ENCODE measurements at regions not wholly inside any gene's neighbourhood (a gene's known extent, or its start where the extent isn't known, plus 50 kb on each side); places are given as distances from the start of the nearest gene placed in this dataset.

DNA sequence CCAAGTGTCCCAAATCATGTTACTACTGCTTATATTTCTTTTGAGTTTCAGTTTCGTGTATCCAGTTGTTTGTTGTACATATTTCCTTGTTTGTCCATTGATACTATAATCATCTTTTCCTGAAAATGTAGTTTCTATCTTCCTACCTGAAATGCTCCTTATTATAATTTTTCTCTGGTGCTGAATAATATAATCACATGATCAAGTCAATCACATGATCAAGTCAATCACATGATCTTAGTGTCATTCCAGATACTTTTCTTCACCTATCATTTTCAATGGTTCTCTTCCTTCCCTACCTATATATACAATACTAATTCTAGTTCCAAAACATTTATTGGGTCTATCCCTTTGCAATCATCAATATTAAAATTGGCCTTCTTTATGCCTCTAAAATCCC, 2058.8 kb downstream of the PCDH7 start:
- intact Hi-C loops (cut with DNase I), result no loop called here
- no peak for DNase-seq

DNA sequence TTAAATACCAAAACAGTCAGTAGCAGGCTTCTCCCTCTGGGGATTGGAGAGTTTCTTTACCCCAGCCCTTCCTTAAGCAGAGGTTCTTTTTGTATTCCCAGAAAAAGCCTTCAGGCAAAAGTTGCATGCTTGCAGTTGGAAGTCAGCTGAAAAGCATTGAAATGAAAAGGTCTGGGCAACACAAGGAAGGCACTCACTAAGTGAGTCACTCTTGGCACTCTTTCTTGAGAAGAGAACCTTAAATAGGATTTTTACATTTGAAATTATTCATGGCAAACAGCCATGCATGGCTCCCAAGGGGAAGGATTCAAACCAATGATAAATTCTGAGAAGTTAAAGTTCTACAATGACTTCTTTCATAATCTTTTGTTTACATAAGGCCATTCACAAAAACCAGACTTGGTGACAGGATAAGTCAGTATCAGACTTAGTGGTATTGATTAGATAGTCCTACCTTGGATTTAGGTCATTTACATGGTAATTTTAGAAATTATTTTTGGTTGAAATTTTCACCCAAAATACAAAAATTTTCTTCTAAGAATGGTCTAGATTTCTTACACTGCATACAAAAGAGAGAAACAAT, 2068.9 kb downstream of the PCDH7 start:
- DNase-seq, result peak in 2 of 42 donors; percentile 11 to 13
- intact Hi-C loops (cut with DNase I), result no loop called here

DNA sequence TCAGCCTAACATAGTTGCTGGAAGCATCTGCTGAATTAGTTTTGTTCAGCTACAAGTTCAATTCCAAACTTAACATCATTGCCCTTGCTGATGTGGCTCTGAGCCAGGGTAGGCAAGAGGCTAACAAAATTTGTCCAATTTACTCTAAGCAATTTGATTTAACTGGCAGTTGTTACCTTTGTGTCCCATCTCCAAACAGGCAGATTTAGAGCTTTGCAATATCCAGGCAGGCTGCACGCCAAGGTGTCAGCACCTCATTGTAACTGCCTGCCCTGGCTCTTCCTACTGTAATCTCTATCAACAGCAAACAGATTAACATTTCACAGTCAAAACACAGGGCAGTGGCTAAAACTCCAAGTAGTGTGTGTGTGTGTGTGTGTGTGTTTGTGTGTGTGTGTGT, 2070.6 kb downstream of the PCDH7 start:
- no peak for DNase-seq
- intact Hi-C loops (cut with DNase I), result no loop called here

DNA sequence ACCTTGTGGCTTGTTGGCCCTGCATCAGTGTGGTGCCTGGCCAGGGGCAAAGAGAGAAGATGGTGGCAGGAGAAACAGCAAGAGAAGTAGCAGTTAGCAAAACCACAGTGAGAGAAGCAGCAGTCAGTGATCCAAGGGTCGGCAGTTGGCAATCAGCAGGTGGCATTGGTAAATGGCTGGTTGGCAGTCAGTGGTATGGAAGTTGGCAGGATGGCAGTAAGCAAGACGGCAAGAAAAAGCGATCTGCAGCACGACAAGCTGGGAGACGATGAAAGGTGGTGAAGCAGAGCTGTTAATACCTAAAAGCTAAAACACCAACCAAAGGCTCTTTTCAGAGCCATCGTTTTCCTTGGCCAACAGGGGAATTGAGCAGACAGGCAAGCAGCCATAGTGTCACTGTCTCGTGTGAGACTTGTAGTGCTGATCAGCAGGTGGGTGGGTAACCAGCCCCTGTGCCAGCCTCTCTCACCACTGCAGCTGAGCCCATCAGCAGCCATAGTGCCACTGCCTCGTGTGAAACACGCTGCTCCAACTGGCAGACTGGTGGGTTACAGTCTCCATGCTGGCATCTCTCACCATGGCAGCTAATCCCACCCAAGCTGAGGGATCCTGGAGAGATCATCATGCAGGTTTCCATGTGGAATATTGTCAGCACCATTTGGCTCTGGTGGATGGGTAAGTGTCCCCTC, 2078.4 kb downstream of the PCDH7 start:
- no peak for DNase-seq

GRCh38 chr4:32824336-32824735, 2104.2 kb downstream of the PCDH7 start:
- intact Hi-C loops (cut with DNase I), result no loop called here
- no peak for DNase-seq

More for the DNA sequence above, 2078.4 kb downstream of the PCDH7 start:
- intact Hi-C loops (cut with DNase I), result no loop called here

DNA sequence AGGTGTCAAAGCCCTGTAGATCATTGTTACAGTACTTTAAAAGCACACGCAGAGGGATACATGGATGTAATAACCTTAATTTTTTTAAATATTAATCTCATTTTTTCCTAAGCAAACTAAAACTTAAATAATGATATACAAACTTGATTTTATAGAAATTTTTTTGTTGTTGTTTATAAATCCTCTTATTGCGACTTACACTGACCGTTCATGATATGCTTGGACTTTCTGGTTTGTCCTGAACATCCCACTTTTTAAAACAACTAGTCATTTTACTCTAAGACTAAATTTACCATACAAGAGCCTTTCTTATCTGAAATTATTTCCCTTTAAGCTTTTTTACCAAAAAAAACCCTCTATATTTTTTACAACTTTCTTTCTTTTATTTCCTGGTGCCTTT, 2106.0 kb downstream of the PCDH7 start:
- intact Hi-C loops (cut with DNase I), result no loop called here
- no peak for DNase-seq

GRCh38 chr4:32830160-32830559, 2110.0 kb downstream of the PCDH7 start:
- no peak for DNase-seq
- intact Hi-C loops (cut with DNase I), result no loop called here

GRCh38 chr4:32831104-32831503, 2110.9 kb downstream of the PCDH7 start:
- intact Hi-C loops (cut with DNase I), result no loop called here
- DNase-seq, result no peak

DNA sequence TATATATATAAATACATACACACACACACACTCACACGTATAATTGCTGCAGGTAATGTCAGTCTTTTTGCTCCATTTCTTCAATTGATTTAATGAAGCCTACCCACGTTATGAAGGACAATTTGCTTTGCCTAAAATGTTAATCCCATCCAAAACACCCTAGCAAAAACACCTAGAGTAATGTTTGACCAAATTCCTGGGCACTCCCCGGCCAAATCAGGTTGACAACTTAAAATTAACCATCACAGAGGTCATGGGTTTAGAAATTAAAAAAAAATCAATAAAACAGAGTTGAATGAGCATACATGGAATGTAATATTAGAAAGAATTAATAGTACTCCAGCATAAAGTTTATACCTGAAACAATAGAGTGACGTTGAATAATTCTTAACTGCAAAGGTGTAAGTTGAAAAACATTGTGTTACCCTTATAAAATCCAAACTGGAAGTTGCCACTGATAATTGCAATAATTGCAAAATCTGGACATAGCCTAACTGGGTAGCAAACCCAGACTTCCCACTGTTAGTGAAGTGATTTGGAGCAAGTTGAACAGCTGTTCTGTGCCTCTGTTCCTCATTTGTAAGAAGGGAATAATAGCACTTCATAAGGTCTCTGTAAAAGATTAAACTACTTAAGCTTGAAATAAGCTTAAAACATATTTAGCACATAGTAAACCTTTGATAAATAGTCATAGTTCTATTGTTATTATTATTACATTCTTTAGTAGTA, 2120.5 kb downstream of the PCDH7 start:
- intact Hi-C loops (cut with DNase I), result no loop called here
- DNase-seq, result no peak

- DNase-seq, result no peak
- intact Hi-C loops (cut with DNase I), result no loop called here
Observed at GRCh38 chr4:32841217-32841616, 2121.0 kb downstream of the PCDH7 start.

- no peak for DNase-seq
- intact Hi-C loops (cut with DNase I), result no loop called here
Observed at GRCh38 chr4:32847461-32847860, 2127.3 kb downstream of the PCDH7 start.

- no peak for DNase-seq
- intact Hi-C loops (cut with DNase I), result no loop called here
Observed at GRCh38 chr4:32855622-32856021, 2135.5 kb downstream of the PCDH7 start.

DNA sequence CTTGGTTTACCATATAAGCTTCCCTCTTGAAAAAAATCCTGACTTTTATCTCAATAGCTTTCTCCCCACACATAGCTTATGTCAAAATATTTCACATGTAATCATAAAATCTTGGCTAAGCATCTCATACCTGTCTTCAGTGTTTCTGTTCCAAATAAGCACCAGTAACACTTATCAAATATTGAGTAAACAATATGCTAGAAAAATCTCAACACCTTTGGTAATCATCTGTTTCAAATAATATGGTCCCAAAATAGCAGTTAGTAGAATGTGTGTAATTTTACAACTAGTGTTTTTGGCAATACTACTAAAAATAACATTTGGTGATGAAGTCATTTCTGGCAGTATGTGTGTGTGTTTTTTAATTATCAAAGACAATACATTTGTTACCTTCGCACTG, 2138.2 kb downstream of the PCDH7 start:
- intact Hi-C loops (cut with DNase I), result no loop called here

GRCh38 chr4:32858971-32859370, 2138.8 kb downstream of the PCDH7 start:
- intact Hi-C loops (cut with DNase I), result no loop called here
- no peak for DNase-seq

More for the DNA sequence above, 2138.2 kb downstream of the PCDH7 start:
- no peak for DNase-seq

DNA sequence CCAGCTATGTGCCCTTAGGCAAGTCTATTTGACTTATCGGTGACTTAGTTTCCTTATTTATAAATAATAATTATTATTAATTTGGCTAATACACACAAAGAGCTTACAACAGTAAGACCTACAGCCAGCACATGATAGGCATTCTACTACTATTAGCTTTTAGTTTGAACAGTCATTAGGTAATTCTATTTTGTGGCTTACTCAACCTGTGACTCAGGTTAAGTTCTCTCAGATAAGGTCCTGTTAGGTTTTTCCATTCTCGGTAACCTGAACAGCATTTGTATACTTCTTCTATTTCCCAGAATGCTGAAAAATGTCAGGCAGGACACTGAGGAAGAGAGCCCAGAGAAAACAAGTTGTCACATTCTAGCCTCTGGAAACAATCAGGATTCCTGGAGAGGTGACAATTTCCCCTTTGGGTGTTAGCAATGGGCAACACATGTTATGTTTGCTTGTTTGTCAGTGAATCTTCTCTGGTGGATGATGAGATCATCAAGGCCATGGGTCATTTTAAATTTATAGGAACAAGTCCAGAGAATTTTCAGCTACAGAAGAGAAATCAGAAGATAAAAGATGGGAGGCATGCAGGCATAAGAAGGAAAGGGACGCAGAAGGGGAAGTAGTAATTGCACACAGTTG, 2144.7 kb downstream of the PCDH7 start:
- intact Hi-C loops (cut with DNase I), result no loop called here
- DNase-seq, result no peak

DNA sequence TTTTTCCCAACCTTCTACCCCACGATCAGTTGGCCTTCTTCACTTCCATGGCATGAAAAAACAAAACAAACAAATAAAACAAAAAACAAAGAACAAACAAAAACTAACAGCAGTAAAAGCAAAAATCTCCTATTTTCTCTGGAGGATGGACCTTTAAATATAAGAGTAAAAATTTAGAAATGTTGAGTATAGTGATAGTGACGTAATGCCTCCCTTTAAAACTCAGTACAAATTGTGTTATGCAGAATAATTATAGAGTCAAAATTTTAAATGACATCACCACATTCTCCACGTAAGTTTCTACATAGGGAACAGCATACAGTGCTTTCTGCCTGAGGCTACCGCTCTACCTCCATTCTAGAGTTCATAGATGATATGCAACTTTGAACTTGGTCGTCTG, 2156.4 kb downstream of the PCDH7 start:
- no peak for DNase-seq
- intact Hi-C loops (cut with DNase I), result no loop called here

- DNase-seq, result no peak
- intact Hi-C loops (cut with DNase I), result no loop called here
Observed at GRCh38 chr4:32879913-32880312, 2159.7 kb downstream of the PCDH7 start.

DNA sequence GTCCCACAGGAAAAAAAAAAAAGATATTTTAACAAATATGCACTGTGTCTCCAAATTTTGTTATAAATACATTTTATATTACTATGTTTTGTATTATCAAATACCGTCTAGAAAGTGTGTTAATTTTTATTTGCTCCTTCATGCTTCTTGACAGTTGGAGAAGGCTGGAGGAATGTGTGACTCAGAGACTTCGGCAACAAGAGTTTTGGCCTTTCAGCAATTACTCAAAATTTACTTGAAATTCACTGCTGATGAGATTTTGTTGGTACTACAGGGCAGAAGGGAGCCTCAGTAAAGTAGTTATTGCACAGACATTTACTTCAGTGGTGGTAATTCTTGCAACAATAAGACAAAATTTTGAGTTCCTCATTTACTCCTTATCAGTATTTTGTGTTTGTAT, 2164.0 kb downstream of the PCDH7 start:
- no peak for DNase-seq
- intact Hi-C loops (cut with DNase I), result no loop called here

DNA sequence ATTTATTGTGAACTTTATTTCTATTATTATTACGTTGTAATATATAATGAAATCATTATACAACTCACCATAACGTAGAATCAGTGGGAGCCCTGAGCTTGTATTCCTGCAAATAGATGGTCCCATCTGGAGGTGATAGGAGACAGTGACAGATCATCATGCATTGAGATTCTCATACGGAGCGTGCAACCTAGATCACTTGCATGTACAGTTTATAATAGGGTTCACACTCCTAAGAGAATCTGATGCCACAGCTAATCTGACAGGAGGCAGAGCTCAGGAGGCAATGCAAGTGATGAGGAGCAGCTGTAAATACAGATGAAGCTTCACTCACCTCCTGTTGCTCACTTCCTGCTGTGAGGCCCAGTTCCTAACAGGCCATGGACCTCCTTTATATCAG, 2170.2 kb downstream of the PCDH7 start:
- no peak for DNase-seq
- intact Hi-C loops (cut with DNase I), result no loop called here

DNA sequence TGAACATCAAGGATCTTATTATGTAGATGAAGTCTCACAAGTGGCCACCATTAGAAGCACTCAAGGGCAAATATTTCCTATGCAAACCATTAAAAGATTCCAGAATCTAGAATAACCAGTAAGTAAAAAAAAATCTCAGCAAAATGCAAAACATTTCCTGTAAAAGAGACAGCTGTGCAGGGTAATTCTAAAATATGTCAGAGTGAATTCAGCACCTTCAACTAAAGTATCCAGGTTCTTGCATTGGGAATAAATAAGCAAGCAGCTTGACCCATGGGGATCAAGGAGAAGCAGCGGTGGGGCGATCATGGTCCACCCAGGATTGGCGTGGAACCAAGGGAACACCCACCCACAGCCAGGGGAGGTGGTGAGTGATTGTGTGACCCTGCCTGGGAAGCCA, 2188.9 kb downstream of the PCDH7 start:
- intact Hi-C loops (cut with DNase I), result no loop called here

More for the DNA sequence above, 2188.9 kb downstream of the PCDH7 start:
- no peak for DNase-seq
